NB4 (cell line): ENCODE measurements at regions not wholly inside any gene's neighbourhood (a gene's known extent, or its start where the extent isn't known, plus 50 kb on each side); places are given as distances from the start of the nearest gene placed in this dataset.

Source experiments
- DNase-seq: peaks from one replicate; pipeline ENCODE4 v3.0.0; 2010; ENCODE audit warnings: low read depth
- H3K4me3 ChIP-seq: one replicate; pipeline ENCODE4 v1.5.1; 2011; ENCODE audit warnings: mild to moderate bottlenecking, low read depth, low read length, moderate library complexity
- CTCF ChIP-seq: IDR thresholded peaks from one replicate; pipeline ENCODE4 v1.5.1; 2012; ENCODE audit warnings: low read depth, low read length
- MAX ChIP-seq: IDR thresholded peaks from 2 replicates; pipeline ENCODE4 v1.6.1; 2011; ENCODE audit warnings: low read depth, low read length
- MYC ChIP-seq: IDR thresholded peaks from 2 replicates; pipeline ENCODE4 v1.6.1; 2011; ENCODE audit warnings: low read depth, low read length
- POLR2A ChIP-seq: IDR thresholded peaks from 2 replicates; pipeline ENCODE4 v1.6.1; 2011; ENCODE audit warnings: mild to moderate bottlenecking; ENCODE audit not compliant: insufficient read length; ENCODE audit errors: extremely low read depth

GRCh38 chr12:107574691-107575090, 110.9 kb upstream of the PWP1 start:
- no peak for DNase-seq
- no peak overlapping the region for H3K4me3 ChIP-seq
- TF ChIP-seq POLR2A (no peak), CTCF (no peak), MAX (no peak), MYC (no peak)

- TF ChIP-seq POLR2A (no peak), CTCF (no peak), MAX (no peak), MYC (no peak)
- no peak overlapping the region for H3K4me3 ChIP-seq
- DNase-seq: no peak
Observed at GRCh38 chr12:107580750-107581618, 104.6 kb upstream of the PWP1 start.

- no peak for DNase-seq
- TF ChIP-seq MAX (no peak), CTCF (no peak), POLR2A (no peak), MYC (no peak)
- no peak overlapping the region for H3K4me3 ChIP-seq
Observed at GRCh38 chr12:107581619-107582015, 104.0 kb upstream of the PWP1 start.

- no peak overlapping the region for H3K4me3 ChIP-seq
- TF ChIP-seq POLR2A (no peak), MAX (no peak), MYC (no peak), CTCF (no peak)
- no peak for DNase-seq
Observed at GRCh38 chr12:107583551-107583950, 102.0 kb upstream of the PWP1 start.

- no peak overlapping the region for H3K4me3 ChIP-seq
- TF ChIP-seq MYC (no peak), CTCF (no peak), MAX (no peak), POLR2A (no peak)
- no peak for DNase-seq
Observed at GRCh38 chr12:107584563-107584962, 101.0 kb upstream of the PWP1 start.
